SW480 (cell line): ENCODE measurements at regions not wholly inside any gene's neighbourhood (a gene's known extent, or its start where the extent isn't known, plus 50 kb on each side); places are given as distances from the start of the nearest gene placed in this dataset.
"Not testable (repeated sequence)": the region's sequence is repeated elsewhere in the genome, so short reads cannot be mapped to it uniquely, and the experiment has no call there.

Experiments
- DNase-seq: peaks from one replicate; pipeline ENCODE4 v3.0.0-alpha.2; 2016; ENCODE audit warnings: low spot score

GRCh38 chr5:128667751-128668150, 129.7 kb upstream of the FBN2 start:
- peak; percentile 37 for DNase-seq

DNA sequence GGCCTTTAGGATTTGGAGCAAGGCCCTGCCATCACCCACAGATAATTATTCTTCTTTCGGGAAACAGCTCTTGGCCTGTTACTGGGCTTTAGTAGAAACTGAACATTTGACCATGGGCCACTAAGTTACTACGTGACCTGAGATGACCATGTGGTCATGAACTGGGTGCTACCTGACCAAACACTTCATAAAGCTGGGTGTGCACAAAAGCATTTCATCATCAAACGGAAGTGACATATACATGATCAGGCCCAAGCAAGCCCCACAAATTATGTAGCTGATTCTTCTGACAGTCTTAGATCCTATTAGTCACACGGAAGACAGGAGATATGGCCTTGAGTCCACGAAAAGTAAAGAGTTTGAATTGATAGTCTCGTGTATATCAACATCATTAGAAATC, 130.9 kb upstream of the FBN2 start:
- DNase-seq, result no peak

DNA sequence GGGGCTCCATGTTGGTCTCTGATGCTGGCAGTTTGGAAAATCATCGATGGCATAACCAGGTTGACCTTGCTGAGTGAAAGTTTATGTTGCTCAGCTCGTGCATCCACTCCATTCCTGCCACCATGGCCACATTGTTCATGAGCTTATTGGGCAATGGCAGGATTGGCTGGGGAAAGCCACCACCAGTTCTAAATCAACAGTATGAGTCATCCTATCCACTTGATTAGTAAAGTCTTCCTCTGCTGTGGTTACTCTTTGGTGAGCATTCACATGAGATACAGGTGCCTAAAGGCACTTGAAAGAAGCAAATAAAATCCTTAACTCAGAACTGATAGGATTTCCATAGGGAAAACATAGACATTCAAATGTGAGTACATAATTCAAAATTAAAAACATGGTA, 131.8 kb upstream of the FBN2 start:
- peak; percentile 78 for DNase-seq

DNA sequence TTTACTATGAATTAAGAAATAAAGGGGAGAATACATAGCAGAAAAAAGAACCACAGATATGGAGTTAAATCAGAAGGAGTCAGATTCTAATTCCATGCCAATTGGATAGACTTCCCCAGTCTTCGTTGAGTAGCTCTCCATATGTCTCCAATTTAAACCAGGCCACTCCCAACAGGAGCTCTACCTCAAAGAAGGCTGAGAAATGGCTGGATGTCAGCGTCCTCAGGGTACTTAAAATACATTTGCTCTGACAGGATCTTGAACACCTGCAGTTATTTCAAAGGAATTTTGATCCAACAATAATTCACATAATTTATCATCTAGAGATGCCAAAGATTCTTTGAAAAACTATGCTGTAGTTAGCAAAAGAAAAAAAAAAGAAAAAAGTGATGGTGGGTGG, 133.9 kb upstream of the FBN2 start:
- no peak for DNase-seq

- no peak for DNase-seq
Measured at GRCh38 chr5:128673000-128673399, 135.0 kb upstream of the FBN2 start.

GRCh38 chr5:128673411-128673957, 135.4 kb upstream of the FBN2 start:
- no peak for DNase-seq

DNA sequence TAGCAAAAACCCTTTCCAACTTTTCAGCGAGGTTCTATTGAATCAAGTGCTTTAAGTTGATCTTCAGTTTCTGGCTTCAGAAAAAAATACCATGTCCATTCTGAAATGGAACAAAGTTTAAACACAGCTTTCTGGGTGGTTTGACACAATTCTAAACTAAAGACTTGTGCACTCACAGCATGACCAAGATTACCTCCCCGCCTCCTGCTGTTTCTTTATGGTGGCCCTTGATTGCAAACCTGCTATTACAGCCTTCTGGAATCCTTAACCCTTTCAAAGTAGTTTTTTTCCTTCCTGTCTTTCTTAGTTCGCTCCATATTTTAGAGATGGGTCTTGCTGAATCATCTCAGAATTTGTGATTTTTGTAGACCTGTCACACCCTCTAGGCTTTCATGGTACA, 135.9 kb upstream of the FBN2 start:
- DNase-seq, result no peak

GRCh38 chr5:128674837-128675446, 136.9 kb upstream of the FBN2 start:
- DNase-seq, result peak; percentile 39

GRCh38 chr5:128681096-128681495, 143.1 kb upstream of the FBN2 start:
- no peak for DNase-seq

GRCh38 chr5:128681764-128682592, 143.9 kb upstream of the FBN2 start:
- no peak for DNase-seq

DNA sequence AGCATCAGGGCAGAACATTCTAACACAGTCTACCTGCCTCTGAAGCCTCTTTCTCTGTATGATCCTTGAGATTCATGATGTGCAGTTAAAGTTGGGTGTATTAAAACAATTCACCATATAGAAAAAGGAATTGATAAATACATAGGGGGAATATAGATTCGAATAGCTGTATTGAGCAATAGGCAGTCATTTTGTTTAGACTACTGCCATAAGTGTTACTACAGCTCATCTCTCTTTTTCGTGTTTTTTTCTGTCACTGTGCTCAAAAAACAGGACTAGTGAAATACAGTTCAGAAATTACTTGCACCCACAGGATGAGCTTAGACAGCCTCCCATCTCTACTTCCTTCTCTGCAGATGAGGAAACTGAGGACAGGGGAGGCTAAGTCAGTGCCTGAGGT, 144.6 kb upstream of the FBN2 start:
- DNase-seq, result no peak

DNA sequence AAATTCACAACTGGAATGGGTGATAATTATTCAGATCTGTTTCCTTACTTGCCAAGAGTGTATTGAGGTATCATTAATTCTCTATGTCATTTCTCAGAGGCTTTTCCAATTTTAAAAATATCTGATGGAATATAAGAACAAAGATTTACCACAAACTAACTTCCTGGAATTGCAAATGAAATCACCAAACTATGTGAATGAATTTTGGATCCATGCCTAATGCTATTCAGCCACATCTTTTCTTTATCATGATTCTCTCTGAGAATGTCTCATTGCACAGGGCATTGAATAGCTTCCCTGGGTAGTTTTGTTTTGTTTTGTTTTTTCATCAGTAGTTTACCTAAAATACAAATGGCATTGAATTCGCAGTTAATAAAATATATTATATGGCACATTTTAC, 146.9 kb upstream of the FBN2 start:
- DNase-seq, result no peak

DNA sequence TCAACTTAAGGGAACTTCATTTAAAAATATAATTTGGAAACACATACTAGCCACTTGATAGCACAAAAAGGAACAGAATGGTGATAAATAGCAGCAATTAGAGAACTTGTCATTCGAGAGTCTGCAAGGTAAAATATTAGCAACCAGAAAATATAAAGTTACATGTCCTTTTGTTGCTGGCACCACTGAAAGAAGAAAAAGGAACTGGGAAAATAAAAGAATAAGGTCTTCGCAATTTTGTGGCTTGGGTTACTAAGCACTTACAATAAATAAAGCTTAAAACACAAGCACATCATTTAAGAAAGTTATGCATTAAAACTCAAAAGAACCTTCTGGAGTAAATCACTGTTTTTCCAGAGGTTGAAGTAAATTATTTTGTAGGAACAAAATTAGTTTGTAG, 149.9 kb upstream of the FBN2 start:
- DNase-seq, result no peak

DNA sequence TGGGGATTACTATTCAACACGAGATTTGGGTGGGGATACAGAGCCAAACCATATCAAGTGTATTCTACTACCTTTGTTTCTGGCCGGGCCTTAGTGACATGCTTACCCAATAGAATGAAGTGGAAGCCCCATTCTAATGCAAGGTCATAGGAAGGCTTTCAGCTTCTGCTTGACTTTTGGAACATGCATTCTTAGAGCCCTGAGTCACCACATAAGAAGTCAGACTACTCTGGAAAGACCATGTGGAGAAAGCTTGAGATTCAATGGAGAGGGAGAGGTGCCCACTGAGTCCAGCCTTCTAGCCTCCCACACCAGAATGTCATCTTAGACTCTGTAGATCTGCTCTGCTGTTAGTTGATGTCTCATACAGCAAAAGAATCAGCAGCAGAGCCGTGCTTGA, 155.7 kb upstream of the FBN2 start:
- DNase-seq, result no peak

GRCh38 chr5:128695791-128696530, 157.9 kb upstream of the FBN2 start:
- no peak for DNase-seq

- no peak for DNase-seq
Measured at GRCh38 chr5:128701301-128701700, 163.3 kb upstream of the FBN2 start.

- DNase-seq, result no peak
Measured at GRCh38 chr5:128703322-128703721, 165.3 kb upstream of the FBN2 start.

DNA sequence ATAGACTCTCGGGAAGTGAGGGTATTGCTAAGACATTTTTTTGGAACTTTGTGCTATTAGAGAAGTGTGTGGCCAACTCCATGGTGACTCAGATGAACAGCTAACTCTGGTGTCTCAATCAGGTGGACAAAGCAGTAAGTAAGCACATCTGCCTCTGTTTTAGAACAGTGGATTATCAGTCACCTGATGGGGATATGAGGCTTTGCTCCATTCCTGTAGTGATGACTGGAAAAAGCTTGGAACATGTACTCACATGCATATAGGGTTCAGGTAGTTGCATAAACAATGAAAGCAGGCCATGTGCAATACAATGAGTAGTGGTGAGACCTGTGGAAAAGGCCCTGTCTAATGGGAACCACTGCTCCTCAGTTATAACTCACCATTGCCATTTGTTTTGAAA, 168.2 kb upstream of the FBN2 start:
- no peak for DNase-seq

DNA sequence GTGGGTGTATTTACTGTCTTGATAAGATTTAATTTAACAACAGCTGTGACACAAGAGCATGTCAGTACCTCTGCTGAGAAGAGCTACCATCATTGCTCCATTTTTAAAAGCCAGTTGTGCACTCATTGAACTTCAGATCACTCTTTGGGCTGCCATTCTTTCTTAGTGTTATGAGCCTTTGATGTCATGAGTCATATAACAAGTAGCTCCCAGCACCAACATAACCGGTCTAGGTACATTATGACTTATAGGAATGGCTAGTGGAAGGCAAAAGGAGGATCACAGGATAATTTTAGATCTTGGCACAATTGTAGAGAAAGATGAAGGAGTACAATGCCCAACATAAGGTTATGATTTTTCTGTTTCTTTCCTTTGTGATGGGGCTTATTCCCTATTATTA, 170.8 kb upstream of the FBN2 start:
- peak; percentile 24 for DNase-seq

- no peak for DNase-seq
Measured at GRCh38 chr5:128711216-128711615, 173.2 kb upstream of the FBN2 start.

DNA sequence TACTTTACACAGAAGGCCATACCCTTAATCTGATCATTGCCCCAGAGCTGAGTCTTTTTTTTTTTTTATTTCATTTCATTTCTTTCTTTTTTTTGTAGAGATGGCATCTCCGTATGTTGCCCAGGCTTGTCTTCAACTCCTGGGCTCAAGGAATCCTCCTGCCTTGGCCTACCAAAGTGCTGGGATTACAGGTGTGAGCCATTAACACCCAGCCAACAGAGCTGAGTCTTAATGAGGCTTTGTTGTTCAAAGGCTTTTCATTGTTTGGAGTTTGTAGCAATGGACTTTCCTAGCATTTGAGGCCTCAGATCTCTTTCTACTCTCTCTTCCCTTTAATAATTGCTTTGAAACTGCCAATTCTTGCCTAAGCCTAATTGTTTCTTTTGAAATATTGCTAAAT, 176.5 kb upstream of the FBN2 start:
- no peak for DNase-seq

DNA sequence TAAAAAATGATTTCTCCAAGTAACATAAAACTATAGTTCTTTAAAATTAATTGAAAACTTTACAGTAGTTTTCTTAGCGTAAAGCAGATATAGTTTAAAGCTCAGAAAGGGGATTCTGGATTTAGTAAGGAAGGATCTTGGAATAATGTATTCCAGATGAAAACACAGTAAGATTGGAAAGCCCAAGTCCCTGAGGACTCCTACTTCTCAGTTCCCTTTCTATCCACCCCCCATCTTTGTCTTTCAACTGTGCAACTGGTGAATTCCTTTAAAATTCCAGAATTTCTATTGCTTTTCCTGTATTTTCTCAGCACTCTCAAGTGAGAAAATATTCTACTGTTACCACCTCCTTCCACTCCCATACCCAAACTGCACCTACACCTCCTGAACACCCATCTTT, 184.5 kb upstream of the FBN2 start:
- DNase-seq, result no peak

DNA sequence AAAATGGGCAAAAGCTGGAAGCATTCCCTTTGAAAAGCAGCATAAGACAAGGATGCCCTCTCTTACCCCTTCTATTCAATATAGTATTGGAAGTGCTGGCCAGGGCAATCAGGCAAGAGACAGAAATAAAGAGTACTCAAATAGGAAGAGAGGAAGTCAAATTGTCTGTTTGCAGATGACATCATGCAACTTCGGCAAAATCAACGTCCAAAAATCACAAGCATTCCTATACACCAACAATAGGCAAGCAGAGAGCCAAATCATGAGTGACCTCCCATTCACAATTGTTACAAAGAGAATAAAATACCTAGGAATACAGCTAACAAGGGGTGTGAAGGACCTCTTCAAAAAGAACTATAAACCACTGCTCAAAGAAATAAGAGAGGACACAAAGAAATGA, 192.0 kb upstream of the FBN2 start:
- DNase-seq, result not testable (repeated sequence)
